T-helper 1 cell treated with Interleukin-12 subunit alpha and Interleukin-12 subunit beta and Interleukin-4 antibody, amounts not matched to agents 30 ng/mL and 1 ng/mL, for 36 hours (primary cell): ENCODE measurements at regions not wholly inside any gene's neighbourhood (a gene's known extent, or its start where the extent isn't known, plus 50 kb on each side); places are given as distances from the start of the nearest gene placed in this dataset.
"Not testable (repeated sequence)": the region's sequence is repeated elsewhere in the genome, so short reads cannot be mapped to it uniquely, and the experiment has no call there.

Source experiments
- intact Hi-C: fragments of 100-400 bp; cut with micrococcal nuclease; formaldehyde crosslinking; loops from one replicate; pipeline ENCODE4 v1.15.1; 2024

GRCh38 chrX:68951942-68952619, 123.3 kb downstream of the EFNB1 start:
- intact Hi-C loops, result not testable (repeated sequence)

GRCh38 chrX:68950937-68951336, 122.1 kb downstream of the EFNB1 start:
- intact Hi-C loops, result no loop called here

- intact Hi-C loops, result no loop called here
These were observed 119.2 kb downstream of the EFNB1 start for GRCh38 chrX:68947882-68948605.

GRCh38 chrX:68945603-68946228, 116.9 kb downstream of the EFNB1 start:
- intact Hi-C loops, result no loop called here

- intact Hi-C loops, result no loop called here
These were observed 116.3 kb downstream of the EFNB1 start for GRCh38 chrX:68945081-68945602.

- intact Hi-C loops, result no loop called here
These were observed 115.4 kb downstream of the EFNB1 start for GRCh38 chrX:68944211-68944610.

- intact Hi-C loops, result no loop called here
These were observed 114.0 kb downstream of the EFNB1 start for GRCh38 chrX:68942840-68943239.

GRCh38 chrX:68942104-68942503, 113.3 kb downstream of the EFNB1 start:
- intact Hi-C loops, result no loop called here

GRCh38 chrX:68941385-68941952, 112.6 kb downstream of the EFNB1 start:
- intact Hi-C loops, result no loop called here

- intact Hi-C loops, result no loop called here
These were observed 111.8 kb downstream of the EFNB1 start for GRCh38 chrX:68940601-68941000.

- intact Hi-C loops, result no loop called here
These were observed 111.0 kb downstream of the EFNB1 start for GRCh38 chrX:68939868-68940267.

GRCh38 chrX:68938244-68939004, 109.6 kb downstream of the EFNB1 start:
- intact Hi-C loops, result no loop called here

- intact Hi-C loops, result no loop called here
These were observed 108.8 kb downstream of the EFNB1 start for GRCh38 chrX:68937581-68937980.

GRCh38 chrX:68936608-68937007, 107.8 kb downstream of the EFNB1 start:
- intact Hi-C loops, result no loop called here

GRCh38 chrX:68936126-68936525, 107.3 kb downstream of the EFNB1 start:
- intact Hi-C loops, result no loop called here

- intact Hi-C loops, result no loop called here
These were observed 106.5 kb downstream of the EFNB1 start for GRCh38 chrX:68935362-68935761.

GRCh38 chrX:68934922-68935321, 106.1 kb downstream of the EFNB1 start:
- intact Hi-C loops, result no loop called here

- intact Hi-C loops, result no loop called here
These were observed 105.6 kb downstream of the EFNB1 start for GRCh38 chrX:68934421-68934820.

GRCh38 chrX:68932611-68933010, 103.8 kb downstream of the EFNB1 start:
- intact Hi-C loops, result no loop called here

- intact Hi-C loops, result no loop called here
These were observed 102.5 kb downstream of the EFNB1 start for GRCh38 chrX:68931345-68931744.
